OCI-LY1 (cell line): ENCODE measurements at regions not wholly inside any gene's neighbourhood (a gene's known extent, or its start where the extent isn't known, plus 50 kb on each side); places are given as distances from the start of the nearest gene placed in this dataset.

ENCODE experiments used
- H2AFZ ChIP-seq: fragments of 200-600 bp; sonication (generic), shearing (Covaris generic); 2 replicates; pipeline ENCODE4 v1.6.0; 2014; ENCODE audit warnings: antibody characterized with exemption, mild to moderate bottlenecking, low read length
- H3F3A ChIP-seq: fragments of 200-600 bp; sonication (generic), shearing (Covaris generic); 2 replicates; pipeline ENCODE4 v1.6.0; 2014; ENCODE audit warnings: mild to moderate bottlenecking, antibody characterized with exemption, low read length, moderate library complexity; ENCODE audit not compliant: insufficient read depth
- H3K27ac ChIP-seq: fragments of 200-600 bp; sonication (generic); 2 replicates; pipeline ENCODE4 v1.5.1; 2014; ENCODE audit warnings: low read length, mixed run types, mild to moderate bottlenecking, low read depth; ENCODE audit not compliant: poor library complexity, severe bottlenecking
- H3K27me3 ChIP-seq: fragments of 200-600 bp; sonication (generic); 2 replicates; pipeline ENCODE4 v1.6.0; 2014; ENCODE audit warnings: antibody characterized with exemption, mild to moderate bottlenecking, low read length, moderate library complexity; ENCODE audit not compliant: insufficient read depth
- H3K36me3 ChIP-seq: fragments of 200-600 bp; sonication (generic); 2 replicates; pipeline ENCODE4 v1.6.1; 2014; ENCODE audit warnings: mild to moderate bottlenecking, antibody characterized with exemption, low read length, moderate library complexity, mixed read lengths; ENCODE audit not compliant: insufficient read depth
- H3K4me1 ChIP-seq: fragments of 200-600 bp; sonication (generic); 2 replicates; pipeline ENCODE4 v1.5.1; 2014; ENCODE audit warnings: mild to moderate bottlenecking, low read length, moderate library complexity; ENCODE audit not compliant: insufficient read depth, severe bottlenecking
- H3K4me2 ChIP-seq: fragments of 200-600 bp; sonication (generic), shearing (Covaris generic); 2 replicates; pipeline ENCODE4 v1.6.1; 2014; ENCODE audit warnings: low read length
- H3K4me3 ChIP-seq: fragments of 200-600 bp; sonication (generic); 2 replicates; pipeline ENCODE4 v1.5.1; 2014; ENCODE audit warnings: low read length, low read depth, mild to moderate bottlenecking, mixed read lengths; ENCODE audit not compliant: poor library complexity, severe bottlenecking
- H3K79me2 ChIP-seq: fragments of 200-600 bp; shearing (Covaris generic); 2 replicates; pipeline ENCODE4 v1.6.1; 2016; ENCODE audit warnings: mixed run types, low read length, mixed read lengths; ENCODE audit not compliant: insufficient read depth
- H3K9ac ChIP-seq: fragments of 200-600 bp; sonication (generic), shearing (Covaris generic); 2 replicates; pipeline ENCODE4 v1.6.1; 2014; ENCODE audit warnings: mild to moderate bottlenecking, low read length, mixed read lengths
- H3K9me2 ChIP-seq: fragments of 200-600 bp; sonication (generic), shearing (Covaris generic); 2 replicates; pipeline ENCODE4 v1.6.1; 2014; ENCODE audit warnings: low read depth, mild to moderate bottlenecking, low read length, mixed read lengths
- H3K9me3 ChIP-seq: fragments of 200-600 bp; shearing (Covaris generic); 2 replicates; pipeline ENCODE4 v1.6.1; 2014; ENCODE audit warnings: low read length, mixed read lengths
- H4K20me1 ChIP-seq: fragments of 200-600 bp; sonication (generic), shearing (Covaris generic); 2 replicates; pipeline ENCODE4 v1.6.0; 2016; ENCODE audit warnings: mild to moderate bottlenecking, low read length; ENCODE audit not compliant: insufficient read depth
- CTCF ChIP-seq: fragments of 200-600 bp; sonication (generic), shearing (Covaris generic); IDR thresholded peaks from 2 replicates; pipeline ENCODE4 v1.5.1; 2017; ENCODE audit warnings: mild to moderate bottlenecking, antibody characterized with exemption, low read length, moderate library complexity, mixed read lengths
- EZH2 ChIP-seq: fragments of 200-600 bp; sonication (generic), shearing (Covaris generic); IDR thresholded peaks from 2 replicates; pipeline ENCODE4 v1.8.0; 2017; ENCODE audit warnings: borderline replicate concordance, mixed run types, mild to moderate bottlenecking, antibody characterized with exemption, low read length, moderate library complexity, mixed read lengths

GRCh38 chr16:65219786-65220185 is 97.9 kb upstream of the CDH11 start:
- H3K79me2 ChIP-seq, result no peaks in the 10 kb centered on the region
- no peak overlapping the region for H3K9ac ChIP-seq
- H2AFZ ChIP-seq, result no peak overlapping the region
- H3K4me3 ChIP-seq, result no peak overlapping the region
- no peaks in the 10 kb centered on the region for H3K9me3 ChIP-seq
- no peak overlapping the region for H3K4me2 ChIP-seq
- H3K4me1 ChIP-seq, result no peaks in the 10 kb centered on the region
- no peaks in the 10 kb centered on the region for H3F3A ChIP-seq
- H3K9me2 ChIP-seq, result no peaks in the 10 kb centered on the region
- TF ChIP-seq CTCF (no peak), EZH2 (no peak)
- no peak overlapping the region for H3K27ac ChIP-seq
- H3K36me3 ChIP-seq, result no peaks in the 10 kb centered on the region
- H3K27me3 ChIP-seq, result no peaks in the 10 kb centered on the region
- no peaks in the 10 kb centered on the region for H4K20me1 ChIP-seq

- Histone ChIP-seq H3K4me1 (no peaks in the 10 kb centered on the region), H3K4me3 (no peak overlapping the region), H3K9ac (no peak overlapping the region), H3K4me2 (no peak overlapping the region), H3K9me2 (no peaks in the 10 kb centered on the region), H2AFZ (no peak overlapping the region), H3K36me3 (no peaks in the 10 kb centered on the region), H4K20me1 (no peaks in the 10 kb centered on the region), H3K9me3 (no peaks in the 10 kb centered on the region), H3K27me3 (no peaks in the 10 kb centered on the region), H3K27ac (no peak overlapping the region), H3K79me2 (no peaks in the 10 kb centered on the region), H3F3A (no peaks in the 10 kb centered on the region)
- TF ChIP-seq CTCF (no peak), EZH2 (no peak)
Observed at GRCh38 chr16:65218348-65218747, 96.5 kb upstream of the CDH11 start.

DNA sequence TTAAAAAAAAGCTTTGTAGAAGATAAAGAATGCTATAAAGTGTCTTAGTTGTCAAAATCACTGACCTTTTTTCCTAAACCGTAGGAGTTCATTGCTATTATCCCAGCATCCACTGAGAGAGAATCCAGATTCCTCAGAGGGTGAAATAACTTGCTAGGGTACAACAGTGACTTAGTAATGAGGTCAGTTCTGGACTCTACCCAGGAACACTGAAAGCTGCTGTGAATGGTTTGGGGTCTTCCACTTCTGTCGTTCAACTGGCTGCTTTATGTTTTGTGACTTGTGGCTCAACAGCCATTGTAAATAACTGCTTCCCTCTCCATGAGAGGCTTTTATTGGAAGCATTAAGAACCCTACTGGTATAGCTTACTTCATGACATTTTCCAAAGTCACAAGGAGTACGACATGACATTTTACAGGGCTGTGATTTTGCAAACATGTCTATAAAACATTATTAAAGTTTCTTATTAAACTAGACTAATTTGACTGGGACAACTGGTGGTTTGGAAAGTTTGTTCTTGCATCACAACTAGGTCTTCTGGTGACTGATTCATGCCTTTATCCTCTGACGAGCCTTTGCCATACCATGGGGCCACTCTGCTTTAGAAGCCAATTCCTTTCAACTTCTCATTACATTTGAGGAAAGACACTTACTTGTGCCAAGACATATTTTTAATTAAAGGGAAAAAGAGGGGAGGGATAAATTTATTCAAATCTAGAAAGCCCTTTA is 92.2 kb upstream of the CDH11 start:
- no peaks in the 10 kb centered on the region for H4K20me1 ChIP-seq
- H3K9me3 ChIP-seq, result no peaks in the 10 kb centered on the region
- H3K9ac ChIP-seq, result no peak overlapping the region
- H3K27me3 ChIP-seq, result no peaks in the 10 kb centered on the region
- H3K36me3 ChIP-seq, result no peaks in the 10 kb centered on the region
- H2AFZ ChIP-seq, result no peak overlapping the region
- H3K4me2 ChIP-seq, result no peak overlapping the region
- H3K4me1 ChIP-seq, result no peaks in the 10 kb centered on the region
- no peak overlapping the region for H3K4me3 ChIP-seq
- H3K79me2 ChIP-seq, result no peaks in the 10 kb centered on the region
- no peak for TF ChIP-seq CTCF
- TF ChIP-seq EZH2, result no peak
- no peaks in the 10 kb centered on the region for H3F3A ChIP-seq
- no peaks in the 10 kb centered on the region for H3K9me2 ChIP-seq
- H3K27ac ChIP-seq, result no peak overlapping the region
